Endothelial cell of umbilical vein (primary cell): ENCODE measurements at regions not wholly inside any gene's neighbourhood (a gene's known extent, or its start where the extent isn't known, plus 50 kb on each side); places are given as distances from the start of the nearest gene placed in this dataset.

Experiments
- BruUV-seq: library from RNA; stranded (reverse); fragments of 400-500 nt; replicated peaks from 2 replicates; lab custom pipeline; 2021; lab: Mats Ljungman, UMichigan
- CTCF ChIA-PET: fragments of 300-600, 350-600 bp; sonication (Branson Sonifier 250); formaldehyde crosslinking; loops from one replicate; lab custom pipeline; 2021; ENCODE audit warnings: antibody characterized with exemption, inconsistent platforms; lab: Charles Lee
- POLR2A ChIA-PET: fragments of 300-600, 350-600 bp; sonication (Branson Sonifier 250); formaldehyde crosslinking; loops from one replicate; lab custom pipeline; 2021; ENCODE audit warnings: antibody characterized with exemption, inconsistent platforms; lab: Charles Lee
- DNase-seq: peaks from one replicate; pipeline ENCODE4 v3.0.0-alpha.2; 2011; ENCODE audit warnings: low read depth, low spot score
- FAIRE-seq: peaks from 2 replicates; lab custom pipeline; 2011; peaks lifted over from hg19 to GRCh38; lab: Jason Lieb, UNC
- H2AFZ ChIP-seq: 2 replicates; pipeline ENCODE4 v1.6.0; 2012; ENCODE audit warnings: low read depth, low read length, control low read depth, inconsistent platforms
- H3K27ac ChIP-seq: 2 replicates; pipeline ENCODE4 v1.5.1; 2011; ENCODE audit warnings: low read depth, mild to moderate bottlenecking, control low read depth, low read length, moderate library complexity; ENCODE audit not compliant: insufficient read depth
- H3K27me3 ChIP-seq, 2 experiments: 2 replicates each; pipeline versions ENCODE4 v1.6.0 to v1.6.1; 2011; ENCODE audit warnings: low read length in 2 of 2, mixed read lengths in 1 of 2; ENCODE audit not compliant: control insufficient read depth in 2 of 2, insufficient read depth in 2 of 2
- H3K36me3 ChIP-seq, 2 experiments: 2 replicates in 1 of 2; 3 replicates in 1 of 2; pipeline ENCODE4 v1.5.1; 2011; ENCODE audit warnings: low read length in 2 of 2, mild to moderate bottlenecking in 1 of 2, moderate library complexity in 1 of 2; ENCODE audit not compliant: control insufficient read depth in 2 of 2, insufficient read depth in 2 of 2; ENCODE audit errors: extremely low read depth in 1 of 2
- H3K4me1 ChIP-seq: 3 replicates; pipeline ENCODE4 v1.5.1; 2011; ENCODE audit warnings: mild to moderate bottlenecking, low read length; ENCODE audit not compliant: control insufficient read depth, insufficient read depth; ENCODE audit errors: extremely low read depth
- H3K4me2 ChIP-seq: 2 replicates; pipeline ENCODE4 v1.6.1; 2011; ENCODE audit warnings: low read length, control low read depth, mixed read lengths; ENCODE audit not compliant: insufficient read depth
- H3K4me3 ChIP-seq, 3 experiments: fragments of 200-600 bp in 1 of 3; sonication (generic), shearing (Covaris generic) in 1 of 3; replicated peaks in 1 of 3; 2 replicates each; pipeline ENCODE4 v1.5.1; 2011 to 2016; ENCODE audit warnings: control low read depth in 3 of 3, low read length in 3 of 3, mild to moderate bottlenecking in 2 of 3, inconsistent platforms in 1 of 3, low read depth in 1 of 3, moderate library complexity in 1 of 3; ENCODE audit not compliant: insufficient read depth in 1 of 3
- H3K79me2 ChIP-seq: 2 replicates; pipeline ENCODE4 v1.6.0; 2012; ENCODE audit warnings: low read length, inconsistent platforms; ENCODE audit not compliant: control insufficient read depth, insufficient read depth
- H3K9ac ChIP-seq: replicated peaks from 2 replicates; pipeline ENCODE3; 2011; ENCODE audit warnings: low read length, control low read depth; ENCODE audit not compliant: insufficient read depth; ENCODE audit errors: extremely low read depth
- H3K9me1 ChIP-seq: replicated peaks from 3 replicates; pipeline ENCODE4 v1.6.0; 2011; ENCODE audit warnings: mild to moderate bottlenecking, low read length; ENCODE audit not compliant: control insufficient read depth, insufficient read depth; ENCODE audit errors: extremely low read depth
- H3K9me3 ChIP-seq: replicated peaks from 2 replicates; pipeline ENCODE4 v1.5.1; 2012; ENCODE audit warnings: low read length, inconsistent platforms; ENCODE audit not compliant: control insufficient read depth, insufficient read depth
- H4K20me1 ChIP-seq: replicated peaks from 2 replicates; pipeline ENCODE3; 2011; ENCODE audit warnings: mild to moderate bottlenecking, low read length; ENCODE audit not compliant: control insufficient read depth, insufficient read depth; ENCODE audit errors: extremely low read depth
- CTCF ChIP-seq, 2 donors: IDR thresholded peaks; 1 replicate in 1 of 2; 2 replicates in 1 of 2; pipeline ENCODE4 v1.5.1; 2011; ENCODE audit warnings: low read length in 2 of 2, mild to moderate bottlenecking in 2 of 2, moderate library complexity in 2 of 2, control low read depth in 1 of 2, inconsistent platforms in 1 of 2, low read depth in 1 of 2; ENCODE audit not compliant: insufficient read depth in 1 of 2; ENCODE audit errors: extremely low read depth in 1 of 2
- EZH2 ChIP-seq: IDR thresholded peaks from 2 replicates; pipeline ENCODE4 v1.6.1; 2012; ENCODE audit warnings: borderline replicate concordance, low read depth, mild to moderate bottlenecking, moderate library complexity, low read length, inconsistent platforms; ENCODE audit not compliant: severe bottlenecking
- FOS ChIP-seq: IDR thresholded peaks from 2 replicates; pipeline ENCODE4 v1.6.1; 2011; ENCODE audit warnings: mild to moderate bottlenecking, low read length, moderate library complexity, borderline replicate concordance; ENCODE audit not compliant: insufficient read depth
- JUN ChIP-seq: IDR thresholded peaks from 2 replicates; pipeline ENCODE4 v1.6.1; 2011; ENCODE audit warnings: borderline replicate concordance, low read depth; ENCODE audit not compliant: insufficient read length, insufficient read depth
- MYC ChIP-seq: IDR thresholded peaks from one replicate; pipeline ENCODE4 v1.6.1; 2011; ENCODE audit warnings: mild to moderate bottlenecking, low read depth, low read length
- POLR2A ChIP-seq: IDR thresholded peaks from 2 replicates; pipeline ENCODE4 v1.6.1; 2012; ENCODE audit warnings: low read depth, mild to moderate bottlenecking, control low read depth, low read length
- POLR2AphosphoS5 ChIP-seq: IDR thresholded peaks from 2 replicates; pipeline ENCODE4 v1.6.1; 2012; ENCODE audit warnings: low read depth, mild to moderate bottlenecking, control low read depth, low read length, moderate library complexity; ENCODE audit not compliant: insufficient read depth
- dilution Hi-C: fragments of 300-500 bp; cut with MboI; formaldehyde crosslinking; loops from one replicate; pipeline ENCODE4 v1.15.0; 2019; ENCODE audit warnings: low sequenced_read_pairs; ENCODE audit not compliant: extremely low pct_ligation_motif_present
- intact Hi-C: fragments of 100-400 bp; cut with micrococcal nuclease; formaldehyde crosslinking; loops from one replicate; pipeline ENCODE4 v1.10.0; 2022
- TF ChIP-seq, protein P1 (sequence below): IDR thresholded peaks from 2 replicates; pipeline ENCODE4 v1.6.1; 2011; ENCODE audit not compliant: insufficient read depth, insufficient read length

DNA sequence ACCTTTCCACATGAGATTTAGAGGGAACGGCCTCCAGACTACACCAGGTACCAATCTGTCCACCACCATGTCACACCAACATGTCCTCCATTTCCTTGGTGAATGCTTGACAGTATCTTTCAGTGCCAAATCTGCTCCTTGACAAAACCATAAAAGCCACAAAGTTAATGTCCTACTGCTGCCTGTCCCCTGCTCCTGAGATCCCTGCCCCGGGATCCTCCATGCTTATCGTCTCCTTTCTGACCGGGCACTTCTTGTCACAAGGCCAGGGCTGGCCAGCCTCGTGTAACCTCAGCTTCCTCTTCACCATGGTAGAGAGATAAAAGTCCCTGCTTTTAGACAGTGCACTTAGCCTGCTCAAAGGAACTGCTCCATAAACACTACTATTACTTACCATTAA is 136.2 kb downstream of the NAV1 start:
- intact Hi-C loops = no loop called here
- peak; percentile 38 for DNase-seq
- CTCF ChIA-PET = interaction anchor here (1.2 to 1.5 kb wide), 3 partner anchors 24 to 144 kb away, joined by 3 to 5 read pairs (median 4); no protein-coding TSS in a partner anchor
- no peaks in the 10 kb centered on the region for H3K9me3 ChIP-seq
- FAIRE-seq = peak; percentile 64
- H4K20me1 ChIP-seq = no peaks in the 10 kb centered on the region
- H3K4me1 ChIP-seq = peaks cover 16% of the 10 kb centered on the region
- BruUV-seq = no TSS peak
- no peak overlapping the region for H3K4me3 ChIP-seq
- H3K36me3 ChIP-seq = no peaks in the 10 kb centered on the region
- no peaks in the 10 kb centered on the region for H3K9me1 ChIP-seq
- no peak overlapping the region for H2AFZ ChIP-seq
- no peak overlapping the region for H3K9ac ChIP-seq
- no peak overlapping the region for H3K27ac ChIP-seq
- no peak overlapping the region for H3K4me2 ChIP-seq
- dilution Hi-C loops = no loop called here
- POLR2A ChIA-PET = no interaction called here
- no peaks in the 10 kb centered on the region for H3K27me3 ChIP-seq
- no peak for TF ChIP-seq JUN
- TF ChIP-seq FOS = no peak
- no peak for TF ChIP-seq CTCF (IDR thresholded peaks at IDR 0.05; ENCODE audit: extremely low read depth in 1 of 2, insufficient read depth in 1 of 2, low read depth in 1 of 2, low read length in 2 of 2)
- TF ChIP-seq MYC = no peak
- no peak for TF ChIP-seq POLR2AphosphoS5
- TF ChIP-seq, protein P1, sequence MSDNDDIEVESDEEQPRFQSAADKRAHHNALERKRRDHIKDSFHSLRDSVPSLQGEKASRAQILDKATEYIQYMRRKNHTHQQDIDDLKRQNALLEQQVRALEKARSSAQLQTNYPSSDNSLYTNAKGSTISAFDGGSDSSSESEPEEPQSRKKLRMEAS = no peak
- TF ChIP-seq EZH2 = no peak
- no peak for TF ChIP-seq POLR2A
- H3K79me2 ChIP-seq = peaks cover 63% of the 10 kb centered on the region
